ENCODE measurements at regions not wholly inside any gene's neighbourhood (a gene's known extent, or its start where the extent isn't known, plus 50 kb on each side); places are given as distances from the start of the nearest gene placed in this dataset.

- no peak for TF ChIP-seq CTCF (IDR thresholded peaks at IDR 0.05)
- no peak for TF ChIP-seq POLR2A (IDR thresholded peaks at IDR 0.05)
Measured at GRCh38 chr15:29451201-29451781, 181.7 kb upstream of the NSMCE3 start.
